WTC11 (cell line): ENCODE measurements at regions not wholly inside any gene's neighbourhood (a gene's known extent, or its start where the extent isn't known, plus 50 kb on each side); places are given as distances from the start of the nearest gene placed in this dataset.

Experiments
- ATAC-seq: fragments of 200-7000 bp; cut with Tn5 transposase; 2 replicates; pipeline ENCODE4 v1.10.0; 2021; ENCODE audit warnings: mild to moderate bottlenecking, moderate library complexity
- CTCF ChIA-PET: fragments of 300-600 bp; sonication (Branson Sonifier 250); formaldehyde crosslinking; loops from one replicate; lab custom pipeline; 2021; ENCODE audit warnings: antibody characterized with exemption; lab: Charles Lee
- POLR2A ChIA-PET: fragments of 350-600 bp; sonication (Branson Sonifier 250); formaldehyde crosslinking; loops from one replicate; lab custom pipeline; 2021; ENCODE audit warnings: antibody characterized with exemption; lab: Charles Lee
- DNase-seq: peaks from one replicate; pipeline ENCODE4 v3.0.0; 2021; ENCODE audit warnings: low spot score
- H3K27ac Mint-ChIP-seq: 2 replicates; pipeline ENCODE4 v1.8.0; 2021; ENCODE audit warnings: mixed read lengths
- H3K27me3 Mint-ChIP-seq: 2 replicates; pipeline ENCODE4 v1.8.0; 2021; ENCODE audit warnings: low read depth, mild to moderate bottlenecking, moderate library complexity, mixed read lengths
- H3K36me3 Mint-ChIP-seq: 2 replicates; pipeline ENCODE4 v1.8.0; 2021; ENCODE audit warnings: mixed read lengths
- H3K4me1 Mint-ChIP-seq: 2 replicates; pipeline ENCODE4 v1.8.0; 2022; ENCODE audit warnings: mixed read lengths
- H3K4me3 Mint-ChIP-seq: 2 replicates; pipeline ENCODE4 v1.8.0; 2021; ENCODE audit warnings: mild to moderate bottlenecking, moderate library complexity, mixed read lengths
- H3K9me3 Mint-ChIP-seq: 2 replicates; pipeline ENCODE4 v1.8.0; 2021; ENCODE audit warnings: mixed read lengths
- ATF1 ChIP-seq: sonication (generic); formaldehyde crosslinking; IDR thresholded peaks from 2 replicates; pipeline ENCODE4 v1.8.1; 2023; ENCODE audit warnings: mild to moderate bottlenecking, moderate library complexity, missing genetic modification reagents
- EMX1 ChIP-seq: fragments of 250-450 bp; sonication (Bioruptor Pico); IDR thresholded peaks from 2 replicates; pipeline ENCODE4 v1.8.0; 2021; ENCODE audit warnings: mild to moderate bottlenecking
- ESRRA ChIP-seq: sonication (generic); formaldehyde crosslinking; IDR thresholded peaks from 2 replicates; pipeline ENCODE4 v1.8.1; 2022; ENCODE audit warnings: mild to moderate bottlenecking, missing genetic modification reagents, borderline replicate concordance
- ETV6 ChIP-seq: sonication (generic); formaldehyde crosslinking; IDR thresholded peaks from 2 replicates; pipeline ENCODE4 v1.8.1; 2022; ENCODE audit warnings: mild to moderate bottlenecking, missing genetic modification reagents
- FOXK1 ChIP-seq: sonication (generic); formaldehyde crosslinking; IDR thresholded peaks from 2 replicates; pipeline ENCODE4 v1.8.0; 2022; ENCODE audit warnings: mild to moderate bottlenecking, moderate library complexity, missing genetic modification reagents
- GTF2I ChIP-seq: fragments of 250-450 bp; sonication (Bioruptor Pico); conservative IDR thresholded peaks from 2 replicates; pipeline ENCODE4 v1.4.0; 2021; ENCODE audit warnings: mild to moderate bottlenecking
- JUN ChIP-seq: sonication (generic); formaldehyde crosslinking; IDR thresholded peaks from 2 replicates; pipeline ENCODE4 v1.8.0; 2023; ENCODE audit warnings: mild to moderate bottlenecking, missing genetic modification reagents
- KAT7 ChIP-seq: sonication (generic); formaldehyde crosslinking; IDR thresholded peaks from 2 replicates; pipeline ENCODE4 v1.8.1; 2023; ENCODE audit warnings: missing genetic modification reagents, mild to moderate bottlenecking, borderline replicate concordance
- MLX ChIP-seq: sonication (generic); formaldehyde crosslinking; IDR thresholded peaks from 2 replicates; pipeline ENCODE4 v1.8.1; 2023; ENCODE audit warnings: mild to moderate bottlenecking, missing genetic modification reagents, moderate library complexity
- NFYB ChIP-seq: sonication (generic); formaldehyde crosslinking; conservative IDR thresholded peaks from 2 replicates; pipeline ENCODE4 v1.8.0; 2022; ENCODE audit warnings: low read depth, missing genetic modification reagents
- NR2C2 ChIP-seq: sonication (generic); formaldehyde crosslinking; IDR thresholded peaks from 2 replicates; pipeline ENCODE4 v1.8.0; 2022; ENCODE audit warnings: mild to moderate bottlenecking, missing genetic modification reagents
- NR3C1 ChIP-seq: sonication (generic); formaldehyde crosslinking; conservative IDR thresholded peaks from 2 replicates; pipeline ENCODE4 v1.8.1; 2023; ENCODE audit warnings: low read depth, mild to moderate bottlenecking, missing genetic modification reagents
- OVOL2 ChIP-seq: fragments of 250-450 bp; sonication (Bioruptor Pico); IDR thresholded peaks from 2 replicates; pipeline ENCODE4 v1.9.0; 2021; ENCODE audit warnings: mild to moderate bottlenecking, borderline replicate concordance
- PRRX2 ChIP-seq: fragments of 250-450 bp; sonication (Bioruptor Pico); IDR thresholded peaks from 2 replicates; pipeline ENCODE4 v1.8.0; 2021; ENCODE audit warnings: mild to moderate bottlenecking
- RELA ChIP-seq: sonication (generic); formaldehyde crosslinking; IDR thresholded peaks from 2 replicates; pipeline ENCODE4 v1.8.1; 2022; ENCODE audit warnings: missing genetic modification reagents, mild to moderate bottlenecking, borderline replicate concordance
- TEAD1 ChIP-seq: sonication (generic); formaldehyde crosslinking; IDR thresholded peaks from 2 replicates; pipeline ENCODE4 v1.8.0; 2022; ENCODE audit warnings: mild to moderate bottlenecking, missing genetic modification reagents
- USF2 ChIP-seq: sonication (generic); formaldehyde crosslinking; IDR thresholded peaks from 2 replicates; pipeline ENCODE4 v1.8.1; 2023; ENCODE audit warnings: mild to moderate bottlenecking, missing genetic modification reagents, moderate library complexity
- ZNF121 ChIP-seq: sonication (generic); formaldehyde crosslinking; IDR thresholded peaks from 2 replicates; pipeline ENCODE4 v1.8.0; 2023; ENCODE audit warnings: missing genetic modification reagents
- ZNF232 ChIP-seq: sonication (generic); formaldehyde crosslinking; IDR thresholded peaks from 2 replicates; pipeline ENCODE4 v1.8.0; 2022; ENCODE audit warnings: mild to moderate bottlenecking, missing genetic modification reagents
- TF ChIP-seq, protein P1 (sequence below): sonication (generic); formaldehyde crosslinking; IDR thresholded peaks from 2 replicates; pipeline ENCODE4 v1.8.1; 2022; ENCODE audit warnings: mild to moderate bottlenecking, moderate library complexity, missing genetic modification reagents
- TF ChIP-seq, protein P2 (sequence below): sonication (generic); formaldehyde crosslinking; IDR thresholded peaks from 2 replicates; pipeline ENCODE4 v1.8.0; 2023; ENCODE audit warnings: missing genetic modification reagents
- TF ChIP-seq, protein P3 (sequence below): sonication (generic); formaldehyde crosslinking; IDR thresholded peaks from 2 replicates; pipeline ENCODE4 v1.8.0; 2022; ENCODE audit warnings: mild to moderate bottlenecking, missing genetic modification reagents
- TF ChIP-seq, protein P4 (sequence below): sonication (generic); formaldehyde crosslinking; IDR thresholded peaks from 2 replicates; pipeline ENCODE4 v1.8.1; 2022; ENCODE audit warnings: missing genetic modification reagents, borderline replicate concordance

DNA sequence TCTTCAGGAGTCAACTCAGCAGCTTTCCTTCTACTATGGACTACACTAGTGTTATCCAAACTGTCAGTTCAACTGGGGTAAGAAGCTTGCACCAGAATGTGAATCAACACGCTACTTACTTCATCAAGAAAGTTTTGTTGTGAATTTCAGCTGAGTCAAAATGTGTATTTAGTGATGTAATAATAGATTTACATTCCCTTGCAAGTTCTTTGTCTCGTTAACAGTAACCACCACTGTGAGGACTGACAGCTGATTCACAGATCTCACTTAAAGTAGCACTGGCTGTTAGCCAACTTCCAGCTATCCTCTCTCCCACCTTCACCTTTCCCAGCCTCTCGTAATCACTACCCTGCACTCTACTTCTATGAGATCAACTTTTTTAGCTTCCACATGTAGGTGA lies 445.3 kb downstream of the NTRK2 start:
- CTCF ChIA-PET = no interaction called here
- TF ChIP-seq, protein P1, sequence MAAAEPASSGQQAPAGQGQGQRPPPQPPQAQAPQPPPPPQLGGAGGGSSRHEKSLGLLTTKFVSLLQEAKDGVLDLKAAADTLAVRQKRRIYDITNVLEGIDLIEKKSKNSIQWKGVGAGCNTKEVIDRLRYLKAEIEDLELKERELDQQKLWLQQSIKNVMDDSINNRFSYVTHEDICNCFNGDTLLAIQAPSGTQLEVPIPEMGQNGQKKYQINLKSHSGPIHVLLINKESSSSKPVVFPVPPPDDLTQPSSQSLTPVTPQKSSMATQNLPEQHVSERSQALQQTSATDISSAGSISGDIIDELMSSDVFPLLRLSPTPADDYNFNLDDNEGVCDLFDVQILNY (CRISPR knock-in tag) = no peak
- TF ChIP-seq NR2C2 (CRISPR knock-in tag) = no peak
- TF ChIP-seq ZNF121 (CRISPR knock-in tag) = no peak
- TF ChIP-seq NR3C1 = no peak
- no peak for TF ChIP-seq ATF1 (CRISPR knock-in tag)
- no peak for TF ChIP-seq KAT7 (CRISPR knock-in tag)
- no peak for TF ChIP-seq USF2 (CRISPR knock-in tag)
- TF ChIP-seq FOXK1 (CRISPR knock-in tag) = no peak
- no peak for TF ChIP-seq ETV6 (CRISPR knock-in tag)
- no peak for TF ChIP-seq TEAD1 (CRISPR knock-in tag)
- TF ChIP-seq, protein P2, sequence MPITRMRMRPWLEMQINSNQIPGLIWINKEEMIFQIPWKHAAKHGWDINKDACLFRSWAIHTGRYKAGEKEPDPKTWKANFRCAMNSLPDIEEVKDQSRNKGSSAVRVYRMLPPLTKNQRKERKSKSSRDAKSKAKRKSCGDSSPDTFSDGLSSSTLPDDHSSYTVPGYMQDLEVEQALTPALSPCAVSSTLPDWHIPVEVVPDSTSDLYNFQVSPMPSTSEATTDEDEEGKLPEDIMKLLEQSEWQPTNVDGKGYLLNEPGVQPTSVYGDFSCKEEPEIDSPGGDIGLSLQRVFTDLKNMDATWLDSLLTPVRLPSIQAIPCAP (CRISPR knock-in tag) = no peak
- no peak for TF ChIP-seq MLX (CRISPR knock-in tag)
- TF ChIP-seq, all 79 proteins: peak for 0

GRCh38 chr9:85112933-85113418 lies 443.4 kb downstream of the NTRK2 start:
- H3K4me3 Mint-ChIP-seq = no peak overlapping the region

More for the DNA sequence above, 445.3 kb downstream of the NTRK2 start:
- no peaks in the 10 kb centered on the region for H3K4me1 Mint-ChIP-seq
- DNase-seq = no peak
- H3K27me3 Mint-ChIP-seq = no peaks in the 10 kb centered on the region
- no peak overlapping the region for H3K27ac Mint-ChIP-seq
- ATAC-seq = no peak
- POLR2A ChIA-PET = no interaction called here
- no peak overlapping the region for H3K4me3 Mint-ChIP-seq
- no peaks in the 10 kb centered on the region for H3K36me3 Mint-ChIP-seq
- H3K9me3 Mint-ChIP-seq = no peaks in the 10 kb centered on the region

DNA sequence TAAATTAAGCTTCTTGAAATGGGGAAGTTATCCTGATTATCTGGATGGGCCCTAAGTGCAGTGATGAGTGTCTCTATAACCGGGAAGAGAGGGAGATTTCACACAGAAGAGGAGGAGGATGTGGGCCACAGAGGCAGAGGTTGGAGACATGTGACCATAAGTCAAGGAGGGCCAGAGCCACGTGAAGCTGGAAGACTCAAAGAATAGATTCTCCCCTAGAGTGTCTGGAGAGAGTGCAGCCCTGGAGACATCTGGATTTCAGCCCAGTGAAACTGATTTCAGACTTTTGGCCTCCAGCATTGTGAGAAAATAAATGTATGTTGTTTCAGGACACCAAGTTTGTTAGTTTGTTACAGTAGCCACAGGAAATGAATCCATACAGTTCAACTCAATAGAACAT lies 442.9 kb downstream of the NTRK2 start:
- CTCF ChIA-PET = no interaction called here
- ATAC-seq = no peak
- TF ChIP-seq EMX1 (CRISPR knock-in tag) = no peak
- TF ChIP-seq PRRX2 = no peak
- TF ChIP-seq ZNF232 (CRISPR knock-in tag) = no peak
- no peak for TF ChIP-seq ESRRA (CRISPR knock-in tag)
- no peak for TF ChIP-seq OVOL2 (CRISPR knock-in tag)
- TF ChIP-seq, protein P2 (CRISPR knock-in tag) = no peak
- no peak for TF ChIP-seq KAT7 (CRISPR knock-in tag)
- TF ChIP-seq NFYB = no peak
- no peak for TF ChIP-seq JUN
- no peak for TF ChIP-seq GTF2I
- TF ChIP-seq, protein P3, sequence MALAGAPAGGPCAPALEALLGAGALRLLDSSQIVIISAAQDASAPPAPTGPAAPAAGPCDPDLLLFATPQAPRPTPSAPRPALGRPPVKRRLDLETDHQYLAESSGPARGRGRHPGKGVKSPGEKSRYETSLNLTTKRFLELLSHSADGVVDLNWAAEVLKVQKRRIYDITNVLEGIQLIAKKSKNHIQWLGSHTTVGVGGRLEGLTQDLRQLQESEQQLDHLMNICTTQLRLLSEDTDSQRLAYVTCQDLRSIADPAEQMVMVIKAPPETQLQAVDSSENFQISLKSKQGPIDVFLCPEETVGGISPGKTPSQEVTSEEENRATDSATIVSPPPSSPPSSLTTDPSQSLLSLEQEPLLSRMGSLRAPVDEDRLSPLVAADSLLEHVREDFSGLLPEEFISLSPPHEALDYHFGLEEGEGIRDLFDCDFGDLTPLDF = no peak
- TF ChIP-seq, protein P4, sequence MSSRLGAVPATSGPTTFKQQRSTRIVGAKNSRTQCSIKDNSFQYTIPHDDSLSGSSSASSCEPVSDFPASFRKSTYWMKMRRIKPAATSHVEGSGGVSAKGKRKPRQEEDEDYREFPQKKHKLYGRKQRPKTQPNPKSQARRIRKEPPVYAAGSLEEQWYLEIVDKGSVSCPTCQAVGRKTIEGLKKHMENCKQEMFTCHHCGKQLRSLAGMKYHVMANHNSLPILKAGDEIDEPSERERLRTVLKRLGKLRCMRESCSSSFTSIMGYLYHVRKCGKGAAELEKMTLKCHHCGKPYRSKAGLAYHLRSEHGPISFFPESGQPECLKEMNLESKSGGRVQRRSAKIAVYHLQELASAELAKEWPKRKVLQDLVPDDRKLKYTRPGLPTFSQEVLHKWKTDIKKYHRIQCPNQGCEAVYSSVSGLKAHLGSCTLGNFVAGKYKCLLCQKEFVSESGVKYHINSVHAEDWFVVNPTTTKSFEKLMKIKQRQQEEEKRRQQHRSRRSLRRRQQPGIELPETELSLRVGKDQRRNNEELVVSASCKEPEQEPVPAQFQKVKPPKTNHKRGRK (CRISPR knock-in tag) = no peak

More at GRCh38 chr9:85112933-85113418, 443.4 kb downstream of the NTRK2 start:
- no peak overlapping the region for H3K27ac Mint-ChIP-seq
- H3K27me3 Mint-ChIP-seq = no peaks in the 10 kb centered on the region
- no peaks in the 10 kb centered on the region for H3K4me1 Mint-ChIP-seq
- DNase-seq (no peak), ATAC-seq (no peak)
- TF ChIP-seq NR3C1 (no peak), OVOL2 (CRISPR knock-in tag) (no peak), EMX1 (CRISPR knock-in tag) (no peak), RELA (no peak), KAT7 (CRISPR knock-in tag) (no peak), USF2 (CRISPR knock-in tag) (no peak)
- ChIA-PET POLR2A (no interaction called here), CTCF (no interaction called here)
- H3K36me3 Mint-ChIP-seq = no peaks in the 10 kb centered on the region
- H3K9me3 Mint-ChIP-seq = no peaks in the 10 kb centered on the region

More for the DNA sequence above, 442.9 kb downstream of the NTRK2 start:
- no peak overlapping the region for H3K4me3 Mint-ChIP-seq
- H3K4me1 Mint-ChIP-seq = no peaks in the 10 kb centered on the region
- H3K9me3 Mint-ChIP-seq = no peaks in the 10 kb centered on the region
- H3K27ac Mint-ChIP-seq = no peak overlapping the region
- H3K27me3 Mint-ChIP-seq = no peaks in the 10 kb centered on the region
- DNase-seq = no peak
- POLR2A ChIA-PET = no interaction called here
- H3K36me3 Mint-ChIP-seq = no peaks in the 10 kb centered on the region
